Ovary (tissue), 7 donors: ENCODE measurements at regions not wholly inside any gene's neighbourhood (a gene's known extent, or its start where the extent isn't known, plus 50 kb on each side); places are given as distances from the start of the nearest gene placed in this dataset.

Experiments used
- DNase-seq, 5 donors: peaks; one replicate each; pipeline ENCODE4 v3.0.0-alpha.2; 2019 to 2020
- H3K27ac ChIP-seq, 2 donors: fragments of 200-600 bp; one replicate each; pipeline versions ENCODE4 v1.5.1 to v1.8.0; 2019 to 2022
- H3K27me3 ChIP-seq: fragments of 200-600 bp; one replicate; pipeline ENCODE4 v1.8.0; 2022
- H3K36me3 ChIP-seq: fragments of 200-600 bp; sonication (generic); one replicate; pipeline ENCODE4 v1.5.1; 2019
- H3K4me1 ChIP-seq: one replicate; pipeline ENCODE4 v1.8.1; 2013; ENCODE audit warnings: mild to moderate bottlenecking, moderate library complexity; ENCODE audit not compliant: insufficient read depth
- H3K4me3 ChIP-seq: fragments of 200-600 bp; sonication (generic); one replicate; pipeline ENCODE4 v1.5.1; 2017
- H3K9me3 ChIP-seq, 2 donors: fragments of 200-600 bp in 1 of 2; sonication (generic) in 1 of 2; one replicate each; pipeline versions ENCODE4 v1.5.1 to v1.8.1; 2013 to 2019; ENCODE audit warnings: mild to moderate bottlenecking in 1 of 2, moderate library complexity in 1 of 2
- CTCF ChIP-seq, 3 donors: fragments of 450-650 bp in 2 of 3; fragments of 200-600 bp in 1 of 3; IDR thresholded peaks; one replicate each; pipeline versions ENCODE4 v1.5.1 to v1.8.0; 2016 to 2022; ENCODE audit warnings: antibody characterized with exemption in 3 of 3, mild to moderate bottlenecking in 1 of 3
- EP300 ChIP-seq: sonication (generic); formaldehyde crosslinking; IDR thresholded peaks from one replicate; pipeline ENCODE4 v1.6.1; 2017; ENCODE audit warnings: antibody characterized with exemption
- POLR2A ChIP-seq: fragments of 450-650 bp; IDR thresholded peaks from one replicate; pipeline ENCODE4 v1.6.1; 2017; ENCODE audit warnings: antibody characterized with exemption, mild to moderate bottlenecking, moderate library complexity
- WGBS, 3 donors: extraction: QIAGEN DNeasy Blood & Tissue Kit in 1 of 3; methylation state at CpG; one replicate each; pipeline versions ENCODE4 v1.1.5 to v1.1.7; 2013 to 2017; 5-methylcytosine and 5-hydroxymethylcytosine counted together
- intact Hi-C, 4 donors: fragments of 100-400 bp; cut with DNase I; formaldehyde crosslinking; loops; one replicate each; pipeline versions ENCODE4 v1.11.0 to v1.15.1; 2022 to 2023
- donor health status: DM: no; HTN: no; CAD: no; lungs with moderate emphysema.
- donor health status: DM: no; HTN: no; CAD: no.
- donor health status: Bipolar disorder and iron deficiency.
- donor health status: DM: no; HTN: no; CAD: no.
- donor health status: DM: yes; HTN: yes; CAD: no.

- 51 to 74% (median 53%) methylated on average over 7 of the region's 7 CpGs for WGBS, 3 donors
- DNase-seq, result no peak
- Histone ChIP-seq H3K27me3 (no peaks in the 10 kb centered on the region), H3K36me3 (no peaks in the 10 kb centered on the region), H3K27ac (no peak overlapping the region), H3K4me3 (no peak overlapping the region), H3K9me3 (no peaks in the 10 kb centered on the region), H3K4me1 (no peaks in the 10 kb centered on the region)
- TF ChIP-seq EP300, result no peak
- TF ChIP-seq POLR2A, result no peak
- TF ChIP-seq CTCF (IDR thresholded peaks at IDR 0.05), result no peak
- intact Hi-C loops, result no loop called here
These were observed 372.7 kb upstream of the ZFHX3 start for GRCh38 chr16:73420676-73421075.

- no peak for TF ChIP-seq EP300
- TF ChIP-seq POLR2A, result no peak
- TF ChIP-seq CTCF (IDR thresholded peaks at IDR 0.05), result no peak
- DNase-seq, result no peak
- Histone ChIP-seq H3K9me3 (no peaks in the 10 kb centered on the region), H3K4me1 (no peaks in the 10 kb centered on the region), H3K4me3 (no peak overlapping the region), H3K27me3 (no peaks in the 10 kb centered on the region), H3K36me3 (no peaks in the 10 kb centered on the region), H3K27ac (no peak overlapping the region)
- intact Hi-C loops, result no loop called here
- 67 to 78% (median 72%) methylated on average over 8 of the region's 8 CpGs for WGBS, 3 donors
These were observed 372.3 kb upstream of the ZFHX3 start for GRCh38 chr16:73420244-73420643.

- Histone ChIP-seq H3K27me3 (no peaks in the 10 kb centered on the region), H3K27ac (no peak overlapping the region), H3K36me3 (no peaks in the 10 kb centered on the region), H3K4me3 (no peak overlapping the region), H3K4me1 (no peaks in the 10 kb centered on the region), H3K9me3 (no peaks in the 10 kb centered on the region)
- DNase-seq, result no peak
- WGBS, 3 donors, result 5 to 27% (median 10%) methylated on average over 6 of the region's 6 CpGs
- intact Hi-C loops, result no loop called here
- TF ChIP-seq POLR2A, result no peak
- no peak for TF ChIP-seq CTCF (IDR thresholded peaks at IDR 0.05)
- no peak for TF ChIP-seq EP300
These were observed 370.8 kb upstream of the ZFHX3 start for GRCh38 chr16:73418691-73419090.

- H3K27ac ChIP-seq, result no peak overlapping the region
- 65 to 73% (median 67%) methylated on average over 8 of the region's 8 CpGs for WGBS, 3 donors
- H3K4me1 ChIP-seq, result no peaks in the 10 kb centered on the region
- H3K27me3 ChIP-seq, result no peaks in the 10 kb centered on the region
- H3K4me3 ChIP-seq, result no peak overlapping the region
- TF ChIP-seq EP300, result no peak
- TF ChIP-seq CTCF (IDR thresholded peaks at IDR 0.05), result no peak
- TF ChIP-seq POLR2A, result no peak
- intact Hi-C loops, result no loop called here
- no peak for DNase-seq
- no peaks in the 10 kb centered on the region for H3K9me3 ChIP-seq
- H3K36me3 ChIP-seq, result no peaks in the 10 kb centered on the region
These were observed 370.1 kb upstream of the ZFHX3 start for GRCh38 chr16:73418051-73418450.

GRCh38 chr16:73415286-73415685 is 367.4 kb upstream of the ZFHX3 start:
- Histone ChIP-seq H3K9me3 (no peaks in the 10 kb centered on the region), H3K27me3 (no peaks in the 10 kb centered on the region), H3K27ac (no peak overlapping the region), H3K4me3 (no peak overlapping the region), H3K4me1 (no peaks in the 10 kb centered on the region), H3K36me3 (no peaks in the 10 kb centered on the region)
- no peak for TF ChIP-seq EP300
- no peak for TF ChIP-seq CTCF (IDR thresholded peaks at IDR 0.05)
- TF ChIP-seq POLR2A, result no peak
- intact Hi-C loops, result no loop called here
- 20 to 36% (median 23%) methylated on average over 1 of the region's 1 CpG for WGBS, 3 donors
- DNase-seq, result no peak
